Calu3 (cell line): ENCODE measurements at regions not wholly inside any gene's neighbourhood (a gene's known extent, or its start where the extent isn't known, plus 50 kb on each side); places are given as distances from the start of the nearest gene placed in this dataset.

Experiments used
- BruUV-seq: library from RNA; stranded (reverse); fragments of 400-500 nt; replicated peaks from 2 replicates; lab custom pipeline; 2021; lab: Mats Ljungman, UMichigan
- CTCF ChIA-PET: fragments of 300-600 bp; sonication (Branson Sonifier 250); formaldehyde crosslinking; loops from one replicate; lab custom pipeline; 2022; ENCODE audit warnings: antibody characterized with exemption; lab: Charles Lee
- DNase-seq: peaks from one replicate; pipeline ENCODE4 v3.0.0; 2022
- H3K27ac Mint-ChIP-seq: one replicate; pipeline ENCODE4 v1.8.0; 2022; ENCODE audit warnings: mixed read lengths; ENCODE audit not compliant: unreplicated experiment
- H3K27me3 Mint-ChIP-seq: one replicate; pipeline ENCODE4 v1.8.0; 2022; ENCODE audit warnings: mixed read lengths; ENCODE audit not compliant: unreplicated experiment
- H3K36me3 Mint-ChIP-seq: one replicate; pipeline ENCODE4 v1.8.0; 2022; ENCODE audit warnings: mild to moderate bottlenecking, moderate library complexity, mixed read lengths; ENCODE audit not compliant: insufficient read depth, unreplicated experiment
- H3K4me1 Mint-ChIP-seq: one replicate; pipeline ENCODE4 v1.8.0; 2022; ENCODE audit warnings: mild to moderate bottlenecking, low read depth, mixed read lengths; ENCODE audit not compliant: unreplicated experiment
- H3K4me3 Mint-ChIP-seq: one replicate; pipeline ENCODE4 v1.8.0; 2022; ENCODE audit warnings: mild to moderate bottlenecking, low read depth, moderate library complexity, mixed read lengths; ENCODE audit not compliant: unreplicated experiment
- H3K9me3 Mint-ChIP-seq: one replicate; pipeline ENCODE4 v1.8.0; 2022; ENCODE audit warnings: low read depth, mixed read lengths; ENCODE audit not compliant: unreplicated experiment
- intact Hi-C: fragments of 100-400 bp; cut with micrococcal nuclease; formaldehyde crosslinking; loops from one replicate; pipeline ENCODE4 v1.10.0; 2022; ENCODE audit not compliant: unreplicated experiment
- TF ChIP-seq, protein P1 (sequence below): fragments of 200-600 bp; IDR thresholded peaks from one replicate; pipeline ENCODE4 v1.8.0; 2022; ENCODE audit warnings: antibody characterized with exemption; ENCODE audit not compliant: unreplicated experiment

- no peak for DNase-seq
- H3K9me3 Mint-ChIP-seq: no peaks in the 10 kb centered on the region
- intact Hi-C loops: no loop called here
- no peak overlapping the region for H3K27ac Mint-ChIP-seq
- H3K27me3 Mint-ChIP-seq: no peaks in the 10 kb centered on the region
- CTCF ChIA-PET: interaction anchor here (0.6 kb wide), 1 partner anchor 207 kb away, joined by 3 read pairs; no protein-coding TSS in a partner anchor
- H3K4me3 Mint-ChIP-seq: no peak overlapping the region
- H3K4me1 Mint-ChIP-seq: peaks cover 24% of the 10 kb centered on the region
- TF ChIP-seq, protein P1, sequence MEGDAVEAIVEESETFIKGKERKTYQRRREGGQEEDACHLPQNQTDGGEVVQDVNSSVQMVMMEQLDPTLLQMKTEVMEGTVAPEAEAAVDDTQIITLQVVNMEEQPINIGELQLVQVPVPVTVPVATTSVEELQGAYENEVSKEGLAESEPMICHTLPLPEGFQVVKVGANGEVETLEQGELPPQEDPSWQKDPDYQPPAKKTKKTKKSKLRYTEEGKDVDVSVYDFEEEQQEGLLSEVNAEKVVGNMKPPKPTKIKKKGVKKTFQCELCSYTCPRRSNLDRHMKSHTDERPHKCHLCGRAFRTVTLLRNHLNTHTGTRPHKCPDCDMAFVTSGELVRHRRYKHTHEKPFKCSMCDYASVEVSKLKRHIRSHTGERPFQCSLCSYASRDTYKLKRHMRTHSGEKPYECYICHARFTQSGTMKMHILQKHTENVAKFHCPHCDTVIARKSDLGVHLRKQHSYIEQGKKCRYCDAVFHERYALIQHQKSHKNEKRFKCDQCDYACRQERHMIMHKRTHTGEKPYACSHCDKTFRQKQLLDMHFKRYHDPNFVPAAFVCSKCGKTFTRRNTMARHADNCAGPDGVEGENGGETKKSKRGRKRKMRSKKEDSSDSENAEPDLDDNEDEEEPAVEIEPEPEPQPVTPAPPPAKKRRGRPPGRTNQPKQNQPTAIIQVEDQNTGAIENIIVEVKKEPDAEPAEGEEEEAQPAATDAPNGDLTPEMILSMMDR: no peak
- H3K36me3 Mint-ChIP-seq: no peaks in the 10 kb centered on the region
- BruUV-seq: no TSS peak
Measured at GRCh38 chr12:92089559-92089958, 56.1 kb downstream of the BTG1 start.

DNA sequence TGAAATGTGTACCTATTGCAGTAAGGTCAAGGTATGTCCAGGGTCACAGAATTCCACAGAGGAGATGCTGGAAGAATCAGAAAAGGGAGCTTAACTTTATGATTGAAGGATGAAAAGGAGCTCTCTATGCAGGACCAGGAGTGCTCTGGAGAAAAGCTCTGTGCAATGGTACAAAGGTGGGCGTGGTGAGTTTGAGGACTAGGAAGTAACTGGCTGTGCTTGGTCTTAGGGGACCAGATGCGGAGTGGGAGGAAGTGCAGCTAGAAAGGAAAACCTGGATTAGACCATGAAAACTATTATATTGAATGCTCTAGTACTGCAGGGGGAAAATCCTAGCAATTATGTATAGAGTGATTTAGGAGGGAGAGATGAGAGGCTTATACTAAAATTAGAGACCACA is 56.8 kb downstream of the BTG1 start:
- peaks cover 20% of the 10 kb centered on the region for H3K4me1 Mint-ChIP-seq
- intact Hi-C loops: no loop called here
- BruUV-seq: no TSS peak
- TF ChIP-seq, protein P1: no peak
- H3K4me3 Mint-ChIP-seq: no peak overlapping the region
- CTCF ChIA-PET: interaction anchor here (0.7 to 1.0 kb wide), 2 partner anchors 14 to 390 kb away, joined by 3 to 9 read pairs; no protein-coding TSS in a partner anchor
- H3K27ac Mint-ChIP-seq: no peak overlapping the region
- H3K9me3 Mint-ChIP-seq: no peaks in the 10 kb centered on the region
- DNase-seq: no peak
- H3K36me3 Mint-ChIP-seq: no peaks in the 10 kb centered on the region
- no peaks in the 10 kb centered on the region for H3K27me3 Mint-ChIP-seq

GRCh38 chr12:92085736-92086040 is 60.0 kb downstream of the BTG1 start:
- TF ChIP-seq, protein P1: no peak
- H3K27me3 Mint-ChIP-seq: no peaks in the 10 kb centered on the region
- intact Hi-C loops: no loop called here
- H3K36me3 Mint-ChIP-seq: no peaks in the 10 kb centered on the region
- H3K27ac Mint-ChIP-seq: no peak overlapping the region
- H3K4me1 Mint-ChIP-seq: peaks cover 36% of the 10 kb centered on the region
- no peaks in the 10 kb centered on the region for H3K9me3 Mint-ChIP-seq
- H3K4me3 Mint-ChIP-seq: no peak overlapping the region
- DNase-seq: no peak
- no TSS peak for BruUV-seq
- CTCF ChIA-PET: no interaction called here

DNA sequence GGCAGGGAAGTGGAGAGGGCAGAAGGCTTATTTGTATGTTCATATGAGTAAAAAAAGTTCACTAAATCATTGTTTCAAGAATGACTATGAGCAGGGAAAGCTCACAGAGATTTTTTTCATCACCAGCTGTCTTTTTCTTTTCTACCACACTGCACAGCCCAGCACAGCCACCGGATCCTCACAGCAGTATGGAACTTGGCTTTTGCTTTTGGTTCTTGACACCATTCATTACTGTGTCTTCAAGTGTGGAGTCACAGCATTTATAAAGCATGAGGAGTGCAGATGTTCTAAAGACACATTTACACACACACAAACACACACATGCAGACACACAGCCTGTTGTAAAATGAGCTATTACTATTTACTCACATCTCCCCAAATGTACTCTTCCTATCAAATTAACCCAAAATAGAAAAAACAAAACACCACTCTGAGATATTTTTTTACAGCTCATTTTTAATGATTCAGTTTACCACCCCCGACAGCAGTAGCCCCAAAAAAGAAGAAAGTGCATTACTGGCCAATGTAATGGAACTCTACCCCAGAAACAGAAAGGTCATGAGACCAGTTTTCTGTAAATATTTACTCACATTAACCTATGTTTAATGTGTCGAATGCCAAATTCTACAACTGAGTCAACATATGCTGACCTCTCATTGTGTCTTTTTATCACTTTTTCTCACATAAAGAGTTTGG is 60.5 kb downstream of the BTG1 start:
- TF ChIP-seq, protein P1: no peak
- no peak overlapping the region for H3K27ac Mint-ChIP-seq
- no peak overlapping the region for H3K4me3 Mint-ChIP-seq
- intact Hi-C loops: no loop called here
- CTCF ChIA-PET: interaction anchor here (0.6 kb wide), 2 partner anchors 402 to 421 kb away, joined by 3 read pairs; no protein-coding TSS in a partner anchor
- H3K9me3 Mint-ChIP-seq: no peaks in the 10 kb centered on the region
- H3K4me1 Mint-ChIP-seq: peaks cover 41% of the 10 kb centered on the region
- no peaks in the 10 kb centered on the region for H3K36me3 Mint-ChIP-seq
- DNase-seq: no peak
- H3K27me3 Mint-ChIP-seq: no peaks in the 10 kb centered on the region
- BruUV-seq: no TSS peak
